H9 (cell line): ENCODE measurements at regions not wholly inside any gene's neighbourhood (a gene's known extent, or its start where the extent isn't known, plus 50 kb on each side); places are given as distances from the start of the nearest gene placed in this dataset.

Experiments used
- DNase-seq: peaks from one replicate; pipeline ENCODE4 v3.0.0-alpha.2; 2017
- H2AFZ ChIP-seq: one replicate; pipeline ENCODE4 v1.6.1; 2013; ENCODE audit warnings: mild to moderate bottlenecking, low read length, control low read depth, moderate library complexity
- H2AK5ac ChIP-seq: 2 replicates; pipeline ENCODE4 v1.6.1; 2013; ENCODE audit warnings: low read length, control low read depth, mixed read lengths; ENCODE audit not compliant: insufficient read length
- H2BK120ac ChIP-seq: one replicate; pipeline ENCODE4 v1.6.1; 2013; ENCODE audit warnings: low read depth, mild to moderate bottlenecking, low read length, control low read depth, inconsistent platforms; ENCODE audit not compliant: poor library complexity, severe bottlenecking
- H2BK12ac ChIP-seq: 2 replicates; pipeline ENCODE4 v1.6.1; 2013; ENCODE audit warnings: low read length, control low read depth, mixed read lengths, low read depth; ENCODE audit not compliant: insufficient read length
- H2BK15ac ChIP-seq: 2 replicates; pipeline ENCODE4 v1.6.1; 2013; ENCODE audit warnings: low read depth, low read length, control low read depth
- H2BK20ac ChIP-seq: one replicate; pipeline ENCODE4 v1.6.1; 2013; ENCODE audit warnings: low read depth, mild to moderate bottlenecking, low read length, control low read depth, inconsistent platforms; ENCODE audit not compliant: poor library complexity, severe bottlenecking
- H2BK5ac ChIP-seq: 2 replicates; pipeline ENCODE4 v1.6.1; 2013; ENCODE audit warnings: low read length, control low read depth, mixed read lengths; ENCODE audit not compliant: insufficient read length
- H3K14ac ChIP-seq: 2 replicates; pipeline ENCODE4 v1.6.1; 2013; ENCODE audit warnings: low read length, control low read depth; ENCODE audit not compliant: insufficient read depth
- H3K18ac ChIP-seq: 2 replicates; pipeline ENCODE4 v1.6.1; 2013; ENCODE audit warnings: low read depth, mild to moderate bottlenecking, mixed read lengths, low read length, control low read depth; ENCODE audit not compliant: insufficient read length
- H3K23ac ChIP-seq: 2 replicates; pipeline ENCODE4 v1.6.1; 2013; ENCODE audit warnings: low read length, control low read depth, mixed read lengths, low read depth; ENCODE audit not compliant: insufficient read length
- H3K23me2 ChIP-seq: 2 replicates; pipeline ENCODE4 v1.6.1; 2013; ENCODE audit warnings: low read depth, mild to moderate bottlenecking, mixed read lengths, low read length, control low read depth; ENCODE audit not compliant: insufficient read length, poor library complexity, severe bottlenecking
- H3K27ac ChIP-seq: 2 replicates; pipeline ENCODE4 v1.5.1; 2013; ENCODE audit warnings: low read length, control low read depth, mixed read lengths, low read depth; ENCODE audit not compliant: insufficient read length
- H3K27me3 ChIP-seq: 2 replicates; pipeline ENCODE4 v1.6.1; 2013; ENCODE audit warnings: low read length, control low read depth, inconsistent platforms; ENCODE audit not compliant: insufficient read depth
- H3K4ac ChIP-seq: 2 replicates; pipeline ENCODE4 v1.6.1; 2013; ENCODE audit warnings: low read depth, mild to moderate bottlenecking, control low read depth, inconsistent platforms, low read length, moderate library complexity
- H3K4me1 ChIP-seq: 2 replicates; pipeline ENCODE4 v1.6.1; 2013; ENCODE audit warnings: low read length, control low read depth, inconsistent platforms; ENCODE audit not compliant: insufficient read depth
- H3K4me2 ChIP-seq: 2 replicates; pipeline ENCODE4 v1.6.1; 2013; ENCODE audit warnings: low read length, control low read depth, mixed read lengths; ENCODE audit not compliant: insufficient read length, insufficient read depth
- H3K56ac ChIP-seq: 2 replicates; pipeline ENCODE4 v1.6.1; 2013; ENCODE audit warnings: low read depth, mild to moderate bottlenecking, mixed read lengths, low read length, control low read depth; ENCODE audit not compliant: insufficient read length
- H3K79me1 ChIP-seq: 2 replicates; pipeline ENCODE4 v1.6.1; 2013; ENCODE audit warnings: low read depth, mild to moderate bottlenecking, moderate library complexity, low read length, control low read depth, inconsistent platforms; ENCODE audit not compliant: insufficient read depth, poor library complexity, severe bottlenecking
- H3K79me2 ChIP-seq: 2 replicates; pipeline ENCODE4 v1.6.1; 2013; ENCODE audit warnings: low read length, control low read depth, inconsistent platforms; ENCODE audit not compliant: insufficient read depth
- H3K9ac ChIP-seq: 2 replicates; pipeline ENCODE4 v1.6.1; 2013; ENCODE audit warnings: low read length, control low read depth, mixed read lengths; ENCODE audit not compliant: insufficient read length; ENCODE audit errors: extremely low read depth
- H3K9me3 ChIP-seq: one replicate; pipeline ENCODE4 v1.6.1; 2013; ENCODE audit warnings: low read depth, low read length, inconsistent platforms; ENCODE audit not compliant: control insufficient read depth
- H3T11ph ChIP-seq: one replicate; pipeline ENCODE4 v1.6.1; 2013; ENCODE audit warnings: mild to moderate bottlenecking, low read length, control low read depth, inconsistent platforms
- H4K20me1 ChIP-seq: one replicate; pipeline ENCODE4 v1.6.1; 2013; ENCODE audit not compliant: control insufficient read depth, insufficient read length, insufficient read depth
- H4K5ac ChIP-seq: 2 replicates; pipeline ENCODE4 v1.6.1; 2013; ENCODE audit warnings: low read depth, mild to moderate bottlenecking, mixed read lengths, low read length, control low read depth; ENCODE audit not compliant: insufficient read length
- H4K8ac ChIP-seq: replicated peaks from 2 replicates; pipeline ENCODE4 v1.6.1; 2013; ENCODE audit warnings: low read length, control low read depth, mixed read lengths, low read depth; ENCODE audit not compliant: insufficient read length
- H4K91ac ChIP-seq: 2 replicates; pipeline ENCODE4 v1.6.1; 2013; ENCODE audit warnings: low read depth, mild to moderate bottlenecking, moderate library complexity, mixed read lengths, low read length, control low read depth; ENCODE audit not compliant: insufficient read length
- H3K27ac Mint-ChIP-seq, 3 experiments: 2 replicates in 2 of 3; 3 replicates in 1 of 3; pipeline ENCODE4 v1.8.0; 2020 to 2021; ENCODE audit warnings: mixed read lengths in 3 of 3, mild to moderate bottlenecking in 1 of 3, moderate library complexity in 1 of 3
- H3K27me3 Mint-ChIP-seq: 2 replicates; pipeline ENCODE4 v1.8.0; 2021; ENCODE audit warnings: low read depth, mild to moderate bottlenecking, moderate library complexity, mixed read lengths
- H3K36me3 Mint-ChIP-seq, 3 experiments: 2 replicates in 2 of 3; 3 replicates in 1 of 3; pipeline ENCODE4 v1.8.0; 2020 to 2021; ENCODE audit warnings: low read depth in 3 of 3, mixed read lengths in 3 of 3; ENCODE audit not compliant: insufficient read depth in 1 of 3
- H3K4me1 Mint-ChIP-seq, 2 experiments: 2 replicates each; pipeline ENCODE4 v1.8.0; 2020; ENCODE audit warnings: mixed read lengths in 2 of 2
- H3K4me3 Mint-ChIP-seq, 2 experiments: 2 replicates in 1 of 2; 3 replicates in 1 of 2; pipeline ENCODE4 v1.8.0; 2020 to 2021; ENCODE audit warnings: mild to moderate bottlenecking in 2 of 2, mixed read lengths in 2 of 2, moderate library complexity in 1 of 2
- H3K9me3 Mint-ChIP-seq, 2 experiments: 2 replicates in 1 of 2; 3 replicates in 1 of 2; pipeline ENCODE4 v1.8.0; 2020; ENCODE audit warnings: mild to moderate bottlenecking in 2 of 2, mixed read lengths in 2 of 2, moderate library complexity in 1 of 2
- CTCF ChIP-seq: fragments of 200-600 bp; sonication (generic); conservative IDR thresholded peaks from 3 replicates; pipeline ENCODE4 v1.8.0; 2021; ENCODE audit warnings: antibody characterized with exemption, mild to moderate bottlenecking
- WGBS: extraction: QIAGEN DNeasy Blood & Tissue Kit; methylation state at CpG from one replicate; pipeline ENCODE4 v1.1.7; 2013; ENCODE audit warnings: missing lambda C conversion rate, low lambda C conversion rate, mixed read lengths; ENCODE audit not compliant: insufficient read length; ENCODE audit errors: extremely low coverage; 5-methylcytosine and 5-hydroxymethylcytosine counted together

DNA sequence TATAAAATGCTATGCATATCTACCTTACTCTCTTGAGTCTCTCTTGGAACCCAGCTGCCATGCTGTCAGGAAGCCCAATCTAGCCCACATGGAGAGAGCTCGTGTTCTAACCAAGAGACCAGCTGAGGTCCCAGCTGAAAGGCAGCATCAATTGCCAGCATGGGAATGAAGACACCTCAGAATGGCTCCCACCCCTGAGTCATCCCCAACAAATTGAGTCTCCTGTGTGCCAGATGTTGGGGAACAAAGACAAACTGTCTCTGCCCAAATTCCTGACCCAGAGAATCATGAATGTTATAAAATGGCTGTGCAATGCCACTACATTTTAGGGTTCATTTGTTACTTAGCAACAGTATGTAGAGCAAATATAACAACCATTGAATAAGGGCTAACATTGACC, 105.2 kb upstream of the STX18 start:
- Histone ChIP-seq H3K4me2 (no peak overlapping the region), H3K4me1 (no peaks in the 10 kb centered on the region; the same call in 1 of the 2 replicates), H3K79me2 (no peaks in the 10 kb centered on the region), H3K4ac (no peak overlapping the region), H3T11ph (no peak overlapping the region), H4K20me1 (no peaks in the 10 kb centered on the region), H3K18ac (no peak overlapping the region), H4K5ac (no peak overlapping the region), H3K14ac (no peak overlapping the region), H2BK5ac (no peak overlapping the region), H3K27ac (no peak overlapping the region), H2BK15ac (no peak overlapping the region), H4K8ac (no peak overlapping the region), H3K23me2 (no peaks in the 10 kb centered on the region), H2AK5ac (no peak overlapping the region), H3K9ac (no peak overlapping the region), H2BK20ac (no peak overlapping the region), H3K9me3 (no peaks in the 10 kb centered on the region), H2AFZ (no peak overlapping the region), H3K23ac (no peak overlapping the region), H4K91ac (no peak overlapping the region), H3K79me1 (no peaks in the 10 kb centered on the region), H3K27me3 (no peaks in the 10 kb centered on the region), H2BK120ac (no peak overlapping the region), H2BK12ac (no peak overlapping the region), H3K56ac (no peak overlapping the region)
- DNase-seq = no peak
- no CpG with 5 or more reads among the region's 1 CpG for WGBS
- peaks cover 17% of the 10 kb centered on the region for H3K27me3 Mint-ChIP-seq
- H3K36me3 Mint-ChIP-seq = no peaks in the 10 kb centered on the region; a peak in 4 of 7 replicates
- H3K9me3 Mint-ChIP-seq = no peaks in the 10 kb centered on the region
- no peak overlapping the region for H3K27ac Mint-ChIP-seq
- no peak overlapping the region for H3K4me3 Mint-ChIP-seq
- no peak for TF ChIP-seq CTCF
- H3K4me1 Mint-ChIP-seq = peaks cover 18 to 28% of the 10 kb centered on the region in 2 experiments
